Heart left ventricle (tissue), 16 donors: ENCODE measurements at regions not wholly inside any gene's neighbourhood (a gene's known extent, or its start where the extent isn't known, plus 50 kb on each side); places are given as distances from the start of the nearest gene placed in this dataset.

ENCODE experiments used
- ATAC-seq, 4 donors: fragments of 200-7000 bp; cut with Tn5 transposase; one replicate each; pipeline ENCODE4 v1.9.1; 2020 to 2022; ENCODE audit warnings: moderate library complexity in 4 of 4, mild to moderate bottlenecking in 3 of 4, moderate number of reproducible peaks in 1 of 4
- DNase-seq, 5 donors: peaks; one replicate each; pipeline ENCODE4 v3.0.0-alpha.2; 2020
- H3K27ac ChIP-seq, 12 donors: fragments of 200-600 bp; sonication (generic) in 4 of 12; one replicate each; pipeline versions ENCODE4 v1.5.0 to v1.8.0; 2016 to 2022; ENCODE audit warnings: mild to moderate bottlenecking in 2 of 12
- H3K27me3 ChIP-seq, 9 donors: fragments of 200-600 bp; sonication (generic) in 2 of 9; one replicate each; pipeline versions ENCODE4 v1.5.1 to v1.8.0; 2016 to 2022; ENCODE audit warnings: mild to moderate bottlenecking in 3 of 9
- H3K36me3 ChIP-seq, 9 donors: fragments of 200-600 bp; sonication (generic) in 2 of 9; one replicate each; pipeline versions ENCODE4 v1.5.0 to v1.8.0; 2018 to 2022; ENCODE audit warnings: mild to moderate bottlenecking in 2 of 9
- H3K4me1 ChIP-seq, 12 donors: fragments of 200-600 bp; sonication (generic) in 4 of 12; one replicate each; pipeline versions ENCODE4 v1.5.0 to v1.8.0; 2016 to 2022; ENCODE audit warnings: mild to moderate bottlenecking in 3 of 12
- H3K4me3 ChIP-seq, 12 donors: fragments of 200-600 bp; sonication (generic) in 4 of 12; one replicate each; pipeline versions ENCODE4 v1.5.0 to v1.8.0; 2017 to 2022; ENCODE audit warnings: mild to moderate bottlenecking in 9 of 12, moderate library complexity in 4 of 12
- H3K9me3 ChIP-seq, 12 donors: fragments of 200-600 bp; sonication (generic) in 4 of 12; one replicate each; pipeline versions ENCODE4 v1.5.0 to v1.8.0; 2016 to 2022; ENCODE audit warnings: mild to moderate bottlenecking in 1 of 12
- POLR2A ChIP-seq, 2 donors: fragments of 450-650 bp; IDR thresholded peaks; one replicate each; pipeline ENCODE4 v1.6.1; 2017; ENCODE audit warnings: antibody characterized with exemption in 2 of 2, mild to moderate bottlenecking in 2 of 2, moderate library complexity in 2 of 2
- WGBS, 4 donors: extraction: QIAGEN DNeasy Blood & Tissue Kit in 2 of 4; methylation state at CpG; one replicate each; pipeline versions ENCODE4 v1.1.5 to v1.1.7; 2013 to 2018; 5-methylcytosine and 5-hydroxymethylcytosine counted together
- intact Hi-C, 10 donors: fragments of 100-400 bp; cut with DNase I; formaldehyde crosslinking; loops; one replicate each; pipeline versions ENCODE4 v1.11.1 to v1.14.2; 2022
- TF ChIP-seq, protein P1 (sequence below), 12 donors: fragments of 200-600 bp; sonication (generic) in 4 of 12; IDR thresholded peaks; one replicate each; pipeline versions ENCODE4 v1.5.0 to v1.8.0; 2018 to 2022; ENCODE audit warnings: antibody characterized with exemption in 12 of 12, mild to moderate bottlenecking in 5 of 12
- donor health status: ischemic (EF 13 %, LVEDD 7.1; RV severe dilation, severe dysfunction).
- donor health status: healthy with polysubstance abuse.
- donor health status: DM: no; HTN: yes; CAD: no.
- donor health status: DM: no; HTN: no; CAD: no.
- donor health status: ischemic (EF 25% LVEDD 6.9; RV normal size, moderate dysfunction).
- donor health status: ischemic (EF 25% LVEDD 5.7; RV mildly dilated, moderate dysfunction).
- donor health status: healthy.
- donor health status: DM: yes; HTN: yes; CAD: no.
- donor health status: ischemic (EF 35%, LVEDD 5.7; RV mildly dilated, moderate dysfunction).
- donor health status: nonischemic (EF 11% LVEDD 7.7; RV severe dilation, severe dysfunction).
- donor health status: DM: yes; HTN: yes; CAD: no.
- donor health status: PGD.
- donor health status: ischemic (EF 29% LVEDD 5.4; RV normal size, mild dysfunction).
- donor health status: nonischemic (EF 23%, LVEDD 6.1; RV moderate dilation, normal function).

DNA sequence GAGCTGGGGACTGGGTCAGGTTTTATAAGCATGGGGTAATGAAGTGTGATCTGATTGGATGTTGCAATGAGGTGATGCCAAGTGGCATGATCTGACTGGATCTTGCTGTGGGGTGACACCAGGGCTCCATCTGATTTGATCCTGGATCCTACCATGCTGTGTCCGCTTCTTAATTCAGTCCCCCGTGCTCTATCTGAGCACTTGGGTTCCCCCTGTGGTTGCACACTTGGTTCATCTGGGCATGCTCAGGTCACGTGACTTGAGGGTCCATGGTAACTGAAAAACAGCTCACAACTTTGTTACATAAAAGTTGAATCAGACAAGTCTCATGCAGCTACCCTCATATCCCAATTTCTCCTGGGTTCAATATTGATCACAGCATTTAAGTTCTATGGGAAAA, 448.6 kb upstream of the NRP1 start:
- Histone ChIP-seq H3K36me3 (no peaks in the 10 kb centered on the region), H3K27me3 (no peaks in the 10 kb centered on the region), H3K4me3 (no peak overlapping the region), H3K27ac (no peak overlapping the region), H3K9me3 (peaks cover 0 to 4% (median 0%) of the 10 kb centered on the region in 12 donors), H3K4me1 (no peaks in the 10 kb centered on the region)
- WGBS, 4 donors: 90 to 97% (median 94%) methylated on average over 3 of the region's 3 CpGs
- no peak for TF ChIP-seq POLR2A (IDR thresholded peaks at IDR 0.05)
- ATAC-seq (no peak), DNase-seq (no peak)
- intact Hi-C loops: no loop called here

- intact Hi-C loops: no loop called here
- Histone ChIP-seq H3K27me3 (no peaks in the 10 kb centered on the region), H3K4me3 (no peak overlapping the region), H3K9me3 (peaks cover 0 to 4% (median 0%) of the 10 kb centered on the region in 12 donors), H3K4me1 (no peaks in the 10 kb centered on the region), H3K36me3 (no peaks in the 10 kb centered on the region), H3K27ac (no peak overlapping the region)
- no peak for DNase-seq
- WGBS, 4 donors: 66 to 74% (median 72%) methylated on average over 7 of the region's 7 CpGs
- ATAC-seq: no peak
- TF ChIP-seq, protein P1, sequence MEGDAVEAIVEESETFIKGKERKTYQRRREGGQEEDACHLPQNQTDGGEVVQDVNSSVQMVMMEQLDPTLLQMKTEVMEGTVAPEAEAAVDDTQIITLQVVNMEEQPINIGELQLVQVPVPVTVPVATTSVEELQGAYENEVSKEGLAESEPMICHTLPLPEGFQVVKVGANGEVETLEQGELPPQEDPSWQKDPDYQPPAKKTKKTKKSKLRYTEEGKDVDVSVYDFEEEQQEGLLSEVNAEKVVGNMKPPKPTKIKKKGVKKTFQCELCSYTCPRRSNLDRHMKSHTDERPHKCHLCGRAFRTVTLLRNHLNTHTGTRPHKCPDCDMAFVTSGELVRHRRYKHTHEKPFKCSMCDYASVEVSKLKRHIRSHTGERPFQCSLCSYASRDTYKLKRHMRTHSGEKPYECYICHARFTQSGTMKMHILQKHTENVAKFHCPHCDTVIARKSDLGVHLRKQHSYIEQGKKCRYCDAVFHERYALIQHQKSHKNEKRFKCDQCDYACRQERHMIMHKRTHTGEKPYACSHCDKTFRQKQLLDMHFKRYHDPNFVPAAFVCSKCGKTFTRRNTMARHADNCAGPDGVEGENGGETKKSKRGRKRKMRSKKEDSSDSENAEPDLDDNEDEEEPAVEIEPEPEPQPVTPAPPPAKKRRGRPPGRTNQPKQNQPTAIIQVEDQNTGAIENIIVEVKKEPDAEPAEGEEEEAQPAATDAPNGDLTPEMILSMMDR (IDR thresholded peaks at IDR 0.05): no peak
- TF ChIP-seq POLR2A (IDR thresholded peaks at IDR 0.05): no peak
Measured at GRCh38 chr10:33781606-33782395, 447.3 kb upstream of the NRP1 start.

DNA sequence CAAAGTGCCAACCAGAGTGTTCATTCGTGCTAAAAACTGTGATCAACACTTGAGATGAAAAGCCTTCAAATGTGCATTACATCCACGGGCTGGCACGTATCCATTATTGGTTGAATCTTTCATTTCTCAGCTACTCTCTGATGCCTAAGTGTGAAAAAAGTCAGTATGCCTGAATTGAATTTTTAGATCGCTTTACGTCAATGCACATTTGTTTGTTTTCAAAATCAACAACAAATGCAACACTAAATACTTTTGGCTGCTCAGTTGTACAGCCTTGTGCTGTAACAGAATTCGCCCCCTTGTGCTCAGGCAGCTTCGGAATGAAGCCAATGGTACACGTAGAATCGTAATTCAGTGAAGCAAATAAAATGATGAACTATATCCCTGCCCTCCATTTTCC, 446.5 kb upstream of the NRP1 start:
- intact Hi-C loops: no loop called here
- Histone ChIP-seq H3K4me1 (no peaks in the 10 kb centered on the region), H3K27me3 (no peaks in the 10 kb centered on the region), H3K9me3 (peaks cover 0 to 4% (median 0%) of the 10 kb centered on the region in 12 donors), H3K36me3 (no peaks in the 10 kb centered on the region), H3K4me3 (no peak overlapping the region), H3K27ac (no peak overlapping the region)
- DNase-seq (no peak), ATAC-seq (no peak)
- no peak for TF ChIP-seq POLR2A (IDR thresholded peaks at IDR 0.05)
- TF ChIP-seq, protein P1 (IDR thresholded peaks at IDR 0.05): no peak
- 93 to 95% (median 94%) methylated on average over 9 of the region's 9 CpGs for WGBS, 4 donors

GRCh38 chr10:33777223-33777622, 442.8 kb upstream of the NRP1 start:
- Histone ChIP-seq H3K4me1 (peaks cover 0 to 14% (median 7%) of the 10 kb centered on the region in 12 donors), H3K36me3 (no peaks in the 10 kb centered on the region), H3K27me3 (no peaks in the 10 kb centered on the region), H3K27ac (no peak overlapping the region), H3K4me3 (no peak overlapping the region), H3K9me3 (no peaks in the 10 kb centered on the region)
- intact Hi-C loops: no loop called here
- DNase-seq: no peak
- 94 to 95% (median 95%) methylated on average over 10 of the region's 10 CpGs for WGBS, 4 donors
- TF ChIP-seq, protein P1 (IDR thresholded peaks at IDR 0.05): no peak
- TF ChIP-seq POLR2A (IDR thresholded peaks at IDR 0.05): no peak
- ATAC-seq: no peak
